Keratinocyte (primary cell): ENCODE measurements at regions not wholly inside any gene's neighbourhood (a gene's known extent, or its start where the extent isn't known, plus 50 kb on each side); places are given as distances from the start of the nearest gene placed in this dataset.

Source experiments
- DNase-seq: peaks from one replicate; pipeline ENCODE4 v3.0.0-alpha.2; 2011; ENCODE audit warnings: low read depth, missing footprints, low spot score
- FAIRE-seq: peaks from 2 replicates; lab custom pipeline; 2011; peaks lifted over from hg19 to GRCh38; lab: Jason Lieb, UNC
- H2AFZ ChIP-seq: 2 replicates; pipeline ENCODE4 v1.6.0; 2012; ENCODE audit warnings: low read length, control low read depth, inconsistent platforms; ENCODE audit not compliant: control insufficient read depth
- H3K27ac ChIP-seq: 2 replicates; pipeline ENCODE4 v1.5.1; 2011; ENCODE audit warnings: low read length; ENCODE audit not compliant: control insufficient read depth, insufficient read depth
- H3K27me3 ChIP-seq: 3 replicates; pipeline ENCODE4 v1.6.0; 2011; ENCODE audit warnings: low read length; ENCODE audit not compliant: control insufficient read depth, insufficient read depth; ENCODE audit errors: extremely low read depth
- H3K36me3 ChIP-seq, 2 experiments: 2 replicates in 1 of 2; 3 replicates in 1 of 2; pipeline ENCODE4 v1.5.1; 2011; ENCODE audit warnings: low read length in 2 of 2, mild to moderate bottlenecking in 1 of 2; ENCODE audit not compliant: control insufficient read depth in 2 of 2, insufficient read depth in 2 of 2; ENCODE audit errors: extremely low read depth in 1 of 2
- H3K4me1 ChIP-seq: 3 replicates; pipeline ENCODE4 v1.5.1; 2011; ENCODE audit warnings: low read length; ENCODE audit not compliant: control insufficient read depth, insufficient read depth; ENCODE audit errors: extremely low read depth
- H3K4me2 ChIP-seq: 3 replicates; pipeline ENCODE4 v1.6.0; 2011; ENCODE audit warnings: low read depth, low read length; ENCODE audit not compliant: control insufficient read depth, insufficient read depth; ENCODE audit errors: extremely low read depth
- H3K4me3 ChIP-seq, 3 experiments: fragments of 200-600 bp in 1 of 3; sonication (generic) in 1 of 3; 2 replicates in 2 of 3; 3 replicates in 1 of 3; pipeline ENCODE4 v1.5.1; 2011 to 2016; ENCODE audit warnings: low read length in 3 of 3, mild to moderate bottlenecking in 3 of 3, control low read depth in 2 of 3, inconsistent platforms in 1 of 3, low read depth in 1 of 3, mixed read lengths in 1 of 3, mixed run types in 1 of 3, moderate library complexity in 1 of 3; ENCODE audit not compliant: control insufficient read depth in 2 of 3, insufficient read depth in 2 of 3; ENCODE audit errors: extremely low read depth in 1 of 3
- H3K79me2 ChIP-seq: 2 replicates; pipeline ENCODE4 v1.6.0; 2012; ENCODE audit warnings: low read length; ENCODE audit not compliant: control insufficient read depth, insufficient read depth
- H3K9ac ChIP-seq: 3 replicates; pipeline ENCODE4 v1.6.0; 2011; ENCODE audit warnings: low read length; ENCODE audit not compliant: control insufficient read depth, insufficient read depth; ENCODE audit errors: extremely low read depth
- H3K9me1 ChIP-seq: 3 replicates; pipeline ENCODE4 v1.6.0; 2011; ENCODE audit warnings: low read length; ENCODE audit not compliant: control insufficient read depth, insufficient read depth; ENCODE audit errors: extremely low read depth
- H3K9me3 ChIP-seq: 2 replicates; pipeline ENCODE4 v1.5.1; 2012; ENCODE audit warnings: low read depth, low read length; ENCODE audit not compliant: control insufficient read depth
- H4K20me1 ChIP-seq: 3 replicates; pipeline ENCODE4 v1.6.0; 2011; ENCODE audit warnings: low read length; ENCODE audit not compliant: control insufficient read depth, insufficient read depth; ENCODE audit errors: extremely low read depth
- EZH2 ChIP-seq: IDR thresholded peaks from one replicate; pipeline ENCODE4 v1.6.1; 2012; ENCODE audit warnings: inconsistent platforms, mild to moderate bottlenecking, low read length, moderate library complexity
- dilution Hi-C: fragments of 300-500 bp; cut with MboI; formaldehyde crosslinking; loops from one replicate; pipeline ENCODE4 v1.7.0; 2020; ENCODE audit warnings: low sequenced_read_pairs; ENCODE audit not compliant: extremely low pct_ligation_motif_present
- TF ChIP-seq, protein P1 (sequence below), 3 experiments: IDR thresholded peaks in 1 of 3; conservative IDR thresholded peaks in 1 of 3; optimal IDR thresholded peaks in 1 of 3; 2 replicates in 2 of 3; 3 replicates in 1 of 3; pipeline versions ENCODE3 to v1.5.1; 2011; ENCODE audit warnings: low read length in 3 of 3, mild to moderate bottlenecking in 3 of 3, moderate library complexity in 2 of 3, control low read depth in 1 of 3, inconsistent platforms in 1 of 3; ENCODE audit not compliant: insufficient read depth in 2 of 3; ENCODE audit errors: extremely low read depth in 1 of 3

DNA sequence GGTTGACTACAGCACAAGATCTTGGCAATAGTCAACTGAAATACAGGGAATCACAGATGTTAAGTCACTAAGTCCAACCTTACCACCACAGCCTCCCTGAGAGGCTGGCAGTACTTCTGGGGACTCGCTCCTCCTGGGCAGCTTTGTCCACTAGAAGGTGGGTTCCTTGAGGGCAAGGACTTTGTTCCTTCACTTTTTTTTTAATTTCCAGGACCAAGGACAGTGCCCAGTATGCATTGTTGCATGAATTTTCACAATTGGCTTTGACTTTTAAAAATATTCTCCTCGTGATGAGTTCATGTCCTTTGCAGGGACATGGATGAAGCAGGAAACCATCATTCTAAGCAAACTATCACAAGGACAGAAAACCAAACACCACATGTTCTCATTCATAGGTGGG lies 96.7 kb upstream of the IGSF21 start:
- Histone ChIP-seq H3K4me2 (no peak overlapping the region), H3K4me1 (no peaks in the 10 kb centered on the region), H3K79me2 (no peaks in the 10 kb centered on the region), H3K9me3 (no peaks in the 10 kb centered on the region), H3K4me3 (no peak overlapping the region), H2AFZ (no peak overlapping the region), H3K27ac (no peak overlapping the region), H3K9ac (no peak overlapping the region), H3K36me3 (no peaks in the 10 kb centered on the region), H3K27me3 (no peaks in the 10 kb centered on the region), H4K20me1 (no peaks in the 10 kb centered on the region), H3K9me1 (no peaks in the 10 kb centered on the region)
- dilution Hi-C loops: no loop called here
- no peak for TF ChIP-seq EZH2
- TF ChIP-seq, protein P1, sequence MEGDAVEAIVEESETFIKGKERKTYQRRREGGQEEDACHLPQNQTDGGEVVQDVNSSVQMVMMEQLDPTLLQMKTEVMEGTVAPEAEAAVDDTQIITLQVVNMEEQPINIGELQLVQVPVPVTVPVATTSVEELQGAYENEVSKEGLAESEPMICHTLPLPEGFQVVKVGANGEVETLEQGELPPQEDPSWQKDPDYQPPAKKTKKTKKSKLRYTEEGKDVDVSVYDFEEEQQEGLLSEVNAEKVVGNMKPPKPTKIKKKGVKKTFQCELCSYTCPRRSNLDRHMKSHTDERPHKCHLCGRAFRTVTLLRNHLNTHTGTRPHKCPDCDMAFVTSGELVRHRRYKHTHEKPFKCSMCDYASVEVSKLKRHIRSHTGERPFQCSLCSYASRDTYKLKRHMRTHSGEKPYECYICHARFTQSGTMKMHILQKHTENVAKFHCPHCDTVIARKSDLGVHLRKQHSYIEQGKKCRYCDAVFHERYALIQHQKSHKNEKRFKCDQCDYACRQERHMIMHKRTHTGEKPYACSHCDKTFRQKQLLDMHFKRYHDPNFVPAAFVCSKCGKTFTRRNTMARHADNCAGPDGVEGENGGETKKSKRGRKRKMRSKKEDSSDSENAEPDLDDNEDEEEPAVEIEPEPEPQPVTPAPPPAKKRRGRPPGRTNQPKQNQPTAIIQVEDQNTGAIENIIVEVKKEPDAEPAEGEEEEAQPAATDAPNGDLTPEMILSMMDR (optimal IDR thresholded peaks at IDR 0.05 in 1 of 3, IDR thresholded peaks at IDR 0.05 in 1 of 3, conservative IDR thresholded peaks at IDR 0.05 in 1 of 3; ENCODE audit: extremely low read depth in 1 of 3, insufficient read depth in 2 of 3, low read length in 3 of 3): no peak
- FAIRE-seq (no peak), DNase-seq (no peak)

DNA sequence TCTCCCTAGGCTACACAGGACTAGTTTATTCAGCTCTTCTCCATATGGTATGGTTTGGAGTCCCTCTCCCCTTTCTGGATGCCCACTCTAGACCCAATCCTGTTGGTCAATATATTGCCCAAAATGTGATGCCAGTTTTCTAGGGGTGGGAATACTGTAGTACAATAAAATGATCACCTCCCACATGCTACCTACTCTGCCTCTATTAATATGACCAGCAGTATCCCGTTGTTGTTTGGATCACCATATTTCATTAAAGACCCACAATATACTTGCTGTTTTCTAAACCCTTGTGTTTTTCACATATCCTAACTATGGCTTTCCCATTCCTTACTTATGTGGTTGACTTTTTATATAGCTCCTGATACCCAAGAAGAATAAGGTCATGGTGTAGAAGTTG lies 95.9 kb upstream of the IGSF21 start:
- Histone ChIP-seq H4K20me1 (no peaks in the 10 kb centered on the region), H2AFZ (no peak overlapping the region), H3K79me2 (no peaks in the 10 kb centered on the region), H3K4me1 (no peaks in the 10 kb centered on the region), H3K9me1 (no peaks in the 10 kb centered on the region), H3K4me2 (no peak overlapping the region), H3K4me3 (no peak overlapping the region), H3K27me3 (no peaks in the 10 kb centered on the region), H3K9me3 (no peaks in the 10 kb centered on the region), H3K36me3 (no peaks in the 10 kb centered on the region), H3K27ac (no peak overlapping the region), H3K9ac (no peak overlapping the region)
- TF ChIP-seq, protein P1 (optimal IDR thresholded peaks at IDR 0.05 in 1 of 3, IDR thresholded peaks at IDR 0.05 in 1 of 3, conservative IDR thresholded peaks at IDR 0.05 in 1 of 3; ENCODE audit: extremely low read depth in 1 of 3, insufficient read depth in 2 of 3, low read length in 3 of 3): no peak
- TF ChIP-seq EZH2: no peak
- no peak for FAIRE-seq
- no peak for DNase-seq
- dilution Hi-C loops: no loop called here
